ENCODE measurements at regions not wholly inside any gene's neighbourhood (a gene's known extent, or its start where the extent isn't known, plus 50 kb on each side); places are given as distances from the start of the nearest gene placed in this dataset.

- intact Hi-C loops (cut with DNase I): no loop called here
- Histone ChIP-seq H3K27ac (no peak overlapping the region), H3K27me3 (no peaks in the 10 kb centered on the region), H3K4me3 (replicated peaks in 1 of 3) (no peak overlapping the region), H3K36me3 (no peaks in the 10 kb centered on the region), H3K4me1 (no peaks in the 10 kb centered on the region), H3K9me3 (no peaks in the 10 kb centered on the region)
- 19 to 27% methylated on average over 1 of the region's 1 CpG for WGBS, 2 donors
- no peak for DNase-seq
- TF ChIP-seq CTCF (IDR thresholded peaks at IDR 0.05): no peak
- TF ChIP-seq POLR2A (IDR thresholded peaks at IDR 0.05): no peak
Observed at GRCh38 chr3:118396491-118396890, 638.2 kb downstream of the IGSF11 start.

- Histone ChIP-seq H3K27ac (no peak overlapping the region), H3K9me3 (no peaks in the 10 kb centered on the region), H3K27me3 (no peaks in the 10 kb centered on the region), H3K36me3 (no peaks in the 10 kb centered on the region), H3K4me1 (no peaks in the 10 kb centered on the region), H3K4me3 (replicated peaks in 1 of 3) (no peak overlapping the region)
- intact Hi-C loops (cut with DNase I): no loop called here
- no peak for DNase-seq
- TF ChIP-seq CTCF (IDR thresholded peaks at IDR 0.05): no peak
- TF ChIP-seq POLR2A (IDR thresholded peaks at IDR 0.05): no peak
- WGBS, 2 donors: 71 to 85% methylated on average over 2 of the region's 2 CpGs
Observed at GRCh38 chr3:118400086-118400485, 634.6 kb downstream of the IGSF11 start.

- DNase-seq: no peak
- WGBS, 2 donors: 64 to 68% methylated on average over 1 of the region's 1 CpG
- H3K27ac ChIP-seq: no peak overlapping the region
- no peaks in the 10 kb centered on the region for H3K4me1 ChIP-seq
- intact Hi-C loops (cut with DNase I): no loop called here
- no peaks in the 10 kb centered on the region for H3K36me3 ChIP-seq
- no peak overlapping the region for H3K4me3 ChIP-seq (replicated peaks in 1 of 3)
- no peak for TF ChIP-seq CTCF (IDR thresholded peaks at IDR 0.05)
- TF ChIP-seq POLR2A (IDR thresholded peaks at IDR 0.05): no peak
- no peaks in the 10 kb centered on the region for H3K27me3 ChIP-seq
- H3K9me3 ChIP-seq: no peaks in the 10 kb centered on the region
Observed at GRCh38 chr3:118400886-118401285, 633.8 kb downstream of the IGSF11 start.

- no peaks in the 10 kb centered on the region for H3K27me3 ChIP-seq
- no peaks in the 10 kb centered on the region for H3K36me3 ChIP-seq
- no peaks in the 10 kb centered on the region for H3K9me3 ChIP-seq
- H3K27ac ChIP-seq: no peak overlapping the region
- intact Hi-C loops (cut with DNase I): no loop called here
- no peak for DNase-seq
- H3K4me3 ChIP-seq (replicated peaks in 1 of 3): no peak overlapping the region
- H3K4me1 ChIP-seq: no peaks in the 10 kb centered on the region
- TF ChIP-seq POLR2A (IDR thresholded peaks at IDR 0.05): no peak
- no peak for TF ChIP-seq CTCF (IDR thresholded peaks at IDR 0.05)
Observed at GRCh38 chr3:118401887-118402286, 632.8 kb downstream of the IGSF11 start.

GRCh38 chr3:118402971-118403370, 631.7 kb downstream of the IGSF11 start:
- no peaks in the 10 kb centered on the region for H3K36me3 ChIP-seq
- no peaks in the 10 kb centered on the region for H3K9me3 ChIP-seq
- WGBS, 2 donors: 89 to 91% methylated on average over 1 of the region's 1 CpG
- H3K4me3 ChIP-seq (replicated peaks in 1 of 3): no peak overlapping the region
- H3K27me3 ChIP-seq: no peaks in the 10 kb centered on the region
- H3K27ac ChIP-seq: no peak overlapping the region
- no peak for DNase-seq
- TF ChIP-seq POLR2A (IDR thresholded peaks at IDR 0.05): no peak
- no peak for TF ChIP-seq CTCF (IDR thresholded peaks at IDR 0.05)
- H3K4me1 ChIP-seq: no peaks in the 10 kb centered on the region
- intact Hi-C loops (cut with DNase I): no loop called here

Measured in thyroid gland (tissue), 4 donors.